HG02798 (cell line): ENCODE measurements at regions not wholly inside any gene's neighbourhood (a gene's known extent, or its start where the extent isn't known, plus 50 kb on each side); places are given as distances from the start of the nearest gene placed in this dataset.

ENCODE experiments used
- ATAC-seq: cut with Tn5 transposase; IDR thresholded peaks from one replicate; pipeline ENCODE4 v1.9.1; 2021; ENCODE audit warnings: mild to moderate bottlenecking; ENCODE audit not compliant: unreplicated experiment, poor library complexity

DNA sequence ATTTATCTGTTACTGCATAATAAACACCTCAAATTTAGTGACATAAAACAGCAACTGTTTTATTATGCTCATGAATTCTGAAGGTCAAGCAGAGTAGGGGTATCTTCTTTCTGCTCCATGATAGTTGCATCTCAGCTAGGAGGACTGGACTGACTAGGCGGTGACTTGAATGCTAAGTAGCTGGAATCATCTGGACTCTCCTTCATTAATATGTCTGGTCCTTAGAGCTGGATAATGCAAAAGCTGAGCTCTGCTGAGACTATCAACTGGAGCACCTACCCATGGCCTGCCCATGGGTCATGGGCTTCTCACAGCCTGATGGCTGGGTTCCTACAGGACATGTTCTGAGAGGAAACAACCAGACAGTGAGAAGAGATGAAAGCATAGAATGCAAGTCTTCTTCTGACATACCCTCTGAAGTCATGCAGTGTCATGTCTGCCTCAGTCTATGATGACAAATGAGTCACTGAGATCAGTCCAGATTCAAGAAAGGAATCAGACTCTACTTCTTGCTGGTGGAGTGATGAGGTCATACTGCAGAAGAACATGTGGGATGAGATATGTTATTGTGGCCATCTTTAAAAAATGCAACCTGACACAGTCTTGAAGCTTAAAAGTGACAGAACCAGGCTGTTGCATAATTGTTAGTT lies 174.2 kb upstream of the OSR1 start:
- ATAC-seq = no peak

DNA sequence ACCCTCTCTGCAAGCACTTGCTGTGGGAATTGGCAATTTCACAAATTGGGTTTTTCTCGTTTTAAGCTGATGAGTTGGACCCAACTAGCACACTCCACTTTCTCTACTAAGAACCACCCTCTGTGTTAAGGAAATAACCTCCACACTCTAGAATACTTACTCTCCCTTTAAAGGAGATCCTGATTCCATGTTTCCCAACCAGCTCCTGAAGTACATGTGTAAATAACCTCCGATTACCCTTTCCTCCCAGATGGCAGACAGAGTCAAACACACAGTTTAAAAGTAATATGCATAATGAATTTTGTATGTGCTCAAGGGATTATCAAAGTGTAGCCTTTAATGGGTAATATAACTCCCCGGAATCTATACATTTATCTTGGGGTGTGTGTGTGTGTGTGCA lies 171.3 kb upstream of the OSR1 start:
- no peak for ATAC-seq

GRCh38 chr2:19527771-19528170 lies 169.3 kb upstream of the OSR1 start:
- no peak for ATAC-seq

GRCh38 chr2:19525313-19525712 lies 166.9 kb upstream of the OSR1 start:
- ATAC-seq = no peak

DNA sequence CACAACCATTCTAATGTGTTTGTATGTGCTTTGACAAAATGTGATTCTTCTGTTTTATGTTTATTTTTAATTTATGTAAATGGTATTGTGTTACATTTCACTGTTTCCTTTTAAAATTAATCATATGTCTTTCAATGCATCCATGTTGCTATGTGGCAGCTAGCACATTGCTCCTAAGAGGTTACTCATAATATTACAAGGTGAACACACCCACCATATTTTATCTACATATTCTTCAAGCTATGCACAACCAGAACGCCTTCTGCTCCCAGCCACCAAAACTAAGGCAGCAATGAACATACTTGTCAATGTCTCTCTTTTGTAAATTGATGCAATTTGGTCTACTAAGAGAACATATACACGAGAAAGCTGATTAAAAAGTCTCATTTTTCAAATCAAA lies 160.6 kb upstream of the OSR1 start:
- no peak for ATAC-seq

- no peak for ATAC-seq
Measured at GRCh38 chr2:19507137-19507536, 148.7 kb upstream of the OSR1 start.

DNA sequence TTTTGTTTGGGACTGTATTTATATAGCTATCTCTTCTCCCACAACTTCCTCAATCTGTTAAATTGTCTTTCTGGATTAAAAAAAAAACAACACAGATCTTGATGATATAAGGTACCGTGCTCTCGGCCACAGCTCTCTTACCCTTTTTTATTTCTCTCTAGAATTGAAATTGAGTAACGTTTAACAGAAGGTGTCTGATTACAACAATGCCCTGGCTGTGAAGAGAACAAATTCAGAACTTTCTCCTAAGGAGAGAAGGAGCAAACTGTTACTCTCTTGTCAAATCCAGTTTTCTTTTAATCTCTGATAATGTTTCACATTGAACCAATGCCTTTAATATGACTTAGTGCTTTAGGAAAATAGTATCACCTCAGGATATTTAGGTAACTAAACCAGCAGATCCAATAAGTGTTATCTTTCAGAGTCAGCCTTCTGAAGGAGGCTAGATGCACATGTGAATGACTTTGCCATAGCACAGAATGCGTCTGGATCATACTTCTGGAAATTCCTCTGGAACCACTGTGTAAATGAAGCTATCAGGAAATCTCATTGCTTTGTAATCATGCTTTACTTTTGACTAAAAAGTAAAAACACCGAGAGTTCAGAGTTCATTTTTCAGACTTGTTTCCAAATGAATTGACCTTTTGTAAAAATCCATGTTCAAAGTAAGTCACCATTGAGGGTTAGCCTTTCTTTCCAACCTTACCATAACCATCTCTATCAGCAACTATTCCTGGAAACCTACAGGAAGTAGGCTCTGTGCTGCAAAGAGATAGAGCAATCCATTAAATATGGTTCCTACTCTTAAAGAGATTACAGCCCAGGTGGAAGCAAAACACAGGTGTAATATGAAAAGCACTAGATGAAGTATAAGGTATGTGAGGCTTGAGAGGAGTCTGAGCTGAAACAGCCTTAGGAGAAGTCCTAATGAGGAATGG lies 147.0 kb upstream of the OSR1 start:
- ATAC-seq = no peak

DNA sequence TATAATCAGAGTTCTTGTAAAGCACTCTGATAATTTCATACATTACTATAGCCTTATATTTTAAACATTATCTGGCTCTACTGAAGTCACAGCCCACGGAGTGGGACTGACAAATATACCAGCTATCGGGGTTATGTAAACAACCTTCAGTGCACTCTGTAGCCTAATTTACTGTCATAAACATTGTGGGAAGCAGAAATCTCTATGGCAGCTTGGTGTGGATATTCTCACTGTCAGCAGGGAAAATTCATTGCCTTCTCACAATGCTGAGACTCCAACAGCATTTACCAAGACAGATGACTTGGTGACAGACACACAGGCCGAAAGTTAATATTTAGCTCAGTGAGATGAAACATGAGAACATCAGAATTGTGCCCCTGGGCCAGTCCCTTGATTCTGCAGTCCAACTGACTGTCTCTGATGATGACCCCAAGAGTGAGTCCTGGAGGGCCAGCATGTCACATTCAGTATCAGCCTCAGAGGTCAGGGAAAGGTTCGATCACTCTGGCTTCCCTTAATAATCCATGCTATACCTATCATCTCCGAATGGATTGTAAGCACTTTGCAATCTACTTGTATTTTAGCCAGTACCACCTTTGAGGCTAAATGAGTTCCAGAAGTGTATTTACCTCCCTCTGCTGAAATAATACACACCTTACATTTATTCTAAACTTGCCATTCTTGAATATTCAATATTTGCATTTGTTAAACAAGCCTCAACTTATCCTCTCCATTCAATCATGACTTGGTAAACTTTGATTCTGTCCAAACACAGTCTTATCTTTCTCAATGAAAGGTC lies 146.2 kb upstream of the OSR1 start:
- no peak for ATAC-seq

DNA sequence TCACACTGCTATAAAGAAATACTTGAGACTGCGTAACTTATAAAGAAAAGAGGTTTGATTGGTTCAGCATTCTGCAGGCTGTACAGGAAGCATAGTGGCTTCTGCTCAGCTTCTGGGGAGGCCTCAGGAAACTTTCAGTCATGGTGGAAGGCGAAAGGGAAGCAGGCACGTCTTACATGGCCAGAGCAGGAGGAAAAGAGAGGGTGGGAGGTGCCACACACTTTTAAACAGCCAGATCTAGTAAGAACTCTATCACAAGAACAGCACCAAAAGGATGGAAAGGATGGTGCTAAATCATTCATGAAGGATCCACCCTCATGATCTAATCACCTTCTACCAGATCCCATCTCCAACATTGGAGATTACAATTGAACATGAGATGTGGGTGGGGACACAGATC lies 145.5 kb upstream of the OSR1 start:
- no peak for ATAC-seq

- no peak for ATAC-seq
Measured at GRCh38 chr2:19503406-19503805, 145.0 kb upstream of the OSR1 start.

DNA sequence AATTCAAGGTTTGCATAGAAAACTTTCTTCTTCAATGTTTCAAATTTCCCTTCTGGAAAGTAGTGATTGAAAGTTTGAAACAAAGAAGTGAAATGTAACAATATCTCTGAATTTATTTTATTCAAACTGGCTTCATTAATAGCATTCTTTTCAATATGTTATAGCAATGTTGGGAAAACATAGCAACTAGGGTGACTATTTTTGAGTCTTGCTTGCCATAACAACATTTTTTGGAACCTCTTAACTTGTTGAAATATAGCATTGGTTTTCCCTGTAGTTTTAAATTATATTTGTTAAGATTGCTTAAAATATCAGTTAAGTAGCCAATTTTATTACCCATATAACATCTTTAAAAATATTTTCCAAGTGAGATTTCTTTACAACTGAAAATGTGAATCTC lies 141.7 kb upstream of the OSR1 start:
- ATAC-seq = no peak

- ATAC-seq = no peak
Measured at GRCh38 chr2:19496646-19497045, 138.2 kb upstream of the OSR1 start.

DNA sequence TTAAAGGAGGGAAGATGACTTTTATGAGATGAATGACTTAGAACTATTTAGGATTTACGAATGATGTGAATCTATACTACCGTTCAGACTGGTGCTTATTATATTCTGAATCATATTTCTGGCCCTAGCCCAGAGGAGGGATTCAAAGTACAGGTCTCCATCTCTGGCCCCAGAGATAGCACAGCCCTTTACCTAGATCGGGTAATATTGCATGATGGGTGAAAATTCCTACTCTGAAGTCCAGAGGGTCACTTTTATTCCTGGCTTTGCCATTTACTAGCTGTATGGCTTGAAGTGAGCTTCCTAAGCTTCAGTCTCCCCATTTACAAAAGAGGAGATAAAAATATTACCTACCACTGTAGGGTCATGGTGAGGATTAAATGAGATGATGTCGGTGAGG lies 135.8 kb upstream of the OSR1 start:
- ATAC-seq = no peak

- ATAC-seq = no peak
Measured at GRCh38 chr2:19491796-19492195, 133.4 kb upstream of the OSR1 start.

- ATAC-seq = no peak
Measured at GRCh38 chr2:19490846-19491435, 132.5 kb upstream of the OSR1 start.

- peak; percentile 72 for ATAC-seq
Measured at GRCh38 chr2:19488009-19488691, 129.7 kb upstream of the OSR1 start.

- ATAC-seq = peak; percentile 47
Measured at GRCh38 chr2:19484736-19485135, 126.3 kb upstream of the OSR1 start.

- ATAC-seq = no peak
Measured at GRCh38 chr2:19480673-19481072, 122.2 kb upstream of the OSR1 start.

GRCh38 chr2:19479666-19480065 lies 121.2 kb upstream of the OSR1 start:
- ATAC-seq = no peak

- ATAC-seq = no peak
Measured at GRCh38 chr2:19478409-19478808, 120.0 kb upstream of the OSR1 start.
